Activated CD4-positive, alpha-beta T cell treated with anti-CD3 and anti-CD28 coated beads for 1 hour (primary cell): ENCODE measurements at regions not wholly inside any gene's neighbourhood (a gene's known extent, or its start where the extent isn't known, plus 50 kb on each side); places are given as distances from the start of the nearest gene placed in this dataset.
"Not testable (repeated sequence)": the region's sequence is repeated elsewhere in the genome, so short reads cannot be mapped to it uniquely, and the experiment has no call there.

Experiments used
- DNase-seq: peaks from one replicate; pipeline ENCODE4 v3.0.0-alpha.2; 2020

DNA sequence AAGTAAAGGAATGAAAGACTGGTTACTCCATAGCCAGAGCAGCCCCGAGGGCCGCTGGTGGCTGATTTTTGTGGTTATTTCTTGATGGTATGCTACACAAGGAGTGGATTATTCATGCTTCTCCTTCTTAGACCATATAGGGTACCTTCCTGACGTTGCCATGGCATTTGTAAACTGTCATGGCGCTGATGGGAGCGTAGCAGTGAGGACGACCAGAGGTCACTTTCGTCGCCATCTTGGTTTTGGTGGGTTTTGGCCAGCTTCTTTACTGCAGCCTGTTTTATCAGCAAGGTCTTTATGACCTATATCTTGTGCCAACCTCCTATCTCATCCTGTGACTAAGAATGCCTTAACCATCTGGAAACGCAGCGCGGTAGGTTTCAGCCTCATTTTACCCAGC, 1187.6 kb upstream of the AUTS2 start:
- not testable (repeated sequence) for DNase-seq

DNA sequence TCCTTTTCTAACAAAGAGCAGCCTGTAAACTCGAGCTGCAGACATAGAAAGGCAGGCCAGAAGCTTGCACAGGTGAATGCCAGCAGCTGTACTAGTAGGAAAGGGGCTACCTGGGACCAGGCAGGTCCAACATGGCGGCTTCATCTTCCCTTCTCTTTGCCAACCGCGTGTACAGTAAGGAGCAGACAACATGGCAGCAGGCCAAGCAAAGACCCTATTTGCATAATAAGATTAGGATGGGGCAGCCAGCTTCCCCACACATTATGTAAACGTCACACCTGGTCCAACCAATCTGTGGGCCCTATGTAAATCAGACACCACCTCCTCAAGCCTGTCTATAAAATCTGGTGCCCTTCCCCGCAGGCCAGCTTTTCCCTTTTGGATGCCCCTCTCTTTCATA, 1186.5 kb upstream of the AUTS2 start:
- no peak for DNase-seq

DNA sequence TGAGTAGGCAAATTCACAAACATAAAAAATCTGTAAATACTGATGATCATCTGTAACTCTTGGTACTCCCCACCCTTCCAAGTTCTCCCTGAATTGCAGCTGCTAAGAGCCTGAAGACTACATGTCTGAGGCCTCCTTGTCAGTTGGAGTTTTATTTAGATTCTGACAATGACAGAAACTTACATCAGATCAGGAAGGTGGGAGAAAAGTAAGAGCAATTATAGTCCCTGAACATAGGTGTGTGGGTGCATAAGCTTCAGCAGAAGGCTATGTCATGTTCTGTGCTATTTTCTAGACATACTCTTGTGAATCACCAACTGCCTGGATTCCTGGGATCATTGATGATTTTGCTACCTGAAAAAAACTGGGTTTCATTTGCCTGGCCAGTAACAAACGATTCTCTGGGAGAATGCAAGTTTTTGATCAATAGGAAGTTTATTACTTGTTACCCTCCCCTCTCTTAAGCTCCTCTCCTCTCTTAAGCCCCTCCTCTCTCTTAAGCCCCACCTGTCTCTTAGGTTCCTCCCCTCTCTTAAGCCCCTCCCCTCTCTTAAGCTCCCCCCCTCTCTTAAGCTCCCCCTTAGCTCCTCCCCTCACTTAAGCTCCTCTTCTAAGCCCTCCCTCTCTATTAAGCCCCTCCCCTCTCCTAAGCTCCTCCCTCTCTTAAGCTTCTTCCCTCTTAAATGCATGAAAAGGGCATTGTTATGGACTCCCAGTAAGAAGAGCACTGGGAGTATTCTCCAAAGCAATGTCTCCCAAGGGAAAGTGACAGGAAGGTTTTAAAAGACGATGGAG, 1183.4 kb upstream of the AUTS2 start:
- DNase-seq = no peak

DNA sequence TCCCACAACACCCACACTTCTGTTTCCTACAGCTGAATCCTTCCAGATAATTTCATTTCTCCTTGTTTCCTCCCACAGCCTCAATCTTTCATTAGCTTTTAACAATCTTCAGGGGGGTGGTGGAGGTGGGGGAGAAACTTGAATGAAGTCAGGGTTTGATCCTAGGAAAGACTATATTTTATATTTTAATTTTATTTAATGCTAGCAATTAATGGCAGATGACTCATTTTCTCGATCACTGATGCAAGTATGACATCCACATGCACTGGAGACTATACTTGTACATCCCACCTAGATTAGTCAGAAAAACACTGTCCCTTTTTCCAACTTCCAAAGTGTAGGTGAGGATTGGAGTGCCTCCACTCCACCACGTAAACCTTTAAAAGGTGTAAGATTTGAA, 1181.3 kb upstream of the AUTS2 start:
- DNase-seq = no peak

DNA sequence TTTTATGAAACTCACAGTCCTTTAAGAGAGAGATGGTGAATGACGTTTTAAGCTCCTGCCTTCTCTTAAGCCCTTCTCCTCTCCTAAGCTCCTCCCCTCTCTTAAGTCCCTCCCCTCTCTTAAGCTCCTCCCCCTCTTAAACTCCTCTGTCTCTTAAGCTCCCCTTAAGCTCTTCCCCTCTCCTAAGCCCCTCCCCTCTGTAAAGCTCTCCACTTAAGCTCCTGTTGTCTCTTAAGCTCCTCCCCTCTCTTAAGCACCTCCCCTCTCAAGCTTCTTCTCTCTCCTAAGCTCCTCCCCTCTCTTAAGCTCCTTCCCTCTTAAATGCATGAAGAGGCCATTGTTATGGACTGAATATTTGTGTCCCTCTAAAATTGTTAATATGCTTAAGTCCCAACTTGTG, 1180.6 kb upstream of the AUTS2 start:
- no peak for DNase-seq

DNA sequence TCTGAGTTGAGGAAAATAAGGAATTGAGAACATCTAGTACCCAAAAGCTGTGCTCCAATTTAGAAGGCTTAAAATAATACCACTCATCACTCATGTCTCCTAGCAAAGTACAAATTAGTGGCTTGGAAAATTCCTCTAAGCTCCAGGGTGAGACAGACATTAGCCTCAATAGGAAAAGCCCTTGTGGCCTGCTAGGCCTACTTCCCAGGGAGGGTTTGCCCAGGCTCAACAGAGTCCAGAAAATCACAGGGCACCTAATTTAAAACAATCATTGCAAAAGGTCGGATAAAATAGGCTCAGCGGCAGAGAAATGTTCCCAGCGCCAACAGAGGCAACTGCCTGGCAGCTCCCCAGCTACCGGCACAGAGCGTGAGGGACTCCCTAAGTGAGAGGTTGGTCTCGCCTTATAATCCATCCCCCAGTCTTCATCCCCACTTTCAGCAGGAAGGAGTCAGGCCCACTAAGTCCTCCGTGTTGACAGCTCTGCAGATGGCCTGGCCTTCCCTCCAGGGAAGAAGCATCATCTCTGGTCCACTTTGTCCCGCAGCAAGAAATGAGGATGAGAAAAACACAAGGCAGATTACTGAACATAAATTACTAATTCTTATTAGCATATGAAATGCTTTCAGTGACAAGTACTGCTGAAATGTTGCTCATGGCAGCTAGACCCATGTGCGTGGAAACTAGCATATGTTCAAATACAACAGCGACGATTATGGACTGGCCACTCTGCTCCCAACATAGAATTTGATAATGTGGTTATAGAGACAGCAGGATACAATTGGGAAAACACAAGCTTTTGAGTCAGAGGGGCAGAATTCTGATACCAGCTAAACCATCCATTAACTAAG, 1177.7 kb upstream of the AUTS2 start:
- no peak for DNase-seq

DNA sequence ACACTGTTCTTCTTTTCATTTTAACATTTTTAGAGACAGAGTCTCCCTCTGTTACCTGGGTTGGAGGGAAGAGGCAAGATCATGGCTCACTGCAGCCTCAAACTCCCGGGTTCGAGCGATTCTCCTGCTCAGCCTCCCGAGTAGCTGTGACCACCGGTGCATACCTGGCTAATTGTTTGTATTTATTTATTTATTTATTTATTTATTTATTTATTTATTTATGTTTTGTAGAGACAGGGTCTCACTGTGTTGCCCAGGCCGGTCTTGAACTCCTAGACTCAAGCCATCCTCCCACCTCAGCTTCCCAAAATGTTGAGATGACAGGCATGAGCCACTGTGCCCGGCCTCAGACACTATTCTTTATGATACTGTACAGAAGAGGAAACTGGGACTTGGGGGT, 1176.6 kb upstream of the AUTS2 start:
- no peak for DNase-seq

DNA sequence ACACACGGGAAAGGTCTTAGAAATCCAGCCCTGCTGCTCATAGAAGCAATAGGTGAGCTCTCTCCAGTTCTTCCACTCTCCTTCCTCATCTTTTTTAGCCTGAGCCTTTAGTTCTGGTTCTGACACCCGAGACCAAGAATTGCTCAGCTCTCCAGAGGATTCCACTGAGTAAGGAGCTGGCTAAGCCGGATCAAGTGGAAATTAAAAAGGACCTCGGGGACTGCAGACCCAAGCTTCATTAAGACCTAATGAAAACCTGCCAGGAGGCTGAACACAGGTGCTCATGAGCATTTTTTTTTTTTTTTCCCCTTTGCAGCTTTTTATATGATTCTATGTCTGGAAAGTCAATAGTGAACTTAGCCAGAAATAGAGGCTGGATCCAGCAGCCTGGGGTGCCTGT, 1176.0 kb upstream of the AUTS2 start:
- no peak for DNase-seq

DNA sequence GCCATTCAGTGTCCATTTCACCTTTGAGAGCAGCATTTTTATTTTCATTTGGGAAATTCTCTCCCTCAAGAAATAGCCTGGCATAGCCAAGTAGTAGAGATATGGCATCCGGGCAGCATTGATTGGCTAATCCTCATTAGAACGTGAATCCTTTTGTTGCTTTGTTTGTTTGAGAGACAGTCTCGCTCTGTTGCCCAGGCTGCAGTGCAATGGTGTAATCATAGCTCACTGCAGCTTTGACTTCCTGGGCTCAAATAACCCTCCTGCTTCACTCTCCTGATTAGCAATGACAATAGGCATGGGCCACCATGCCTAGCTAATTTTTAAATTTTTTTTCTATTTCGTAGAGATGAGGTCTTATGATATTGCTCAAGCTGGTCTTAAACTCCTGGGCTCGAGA, 1174.9 kb upstream of the AUTS2 start:
- DNase-seq = no peak

DNA sequence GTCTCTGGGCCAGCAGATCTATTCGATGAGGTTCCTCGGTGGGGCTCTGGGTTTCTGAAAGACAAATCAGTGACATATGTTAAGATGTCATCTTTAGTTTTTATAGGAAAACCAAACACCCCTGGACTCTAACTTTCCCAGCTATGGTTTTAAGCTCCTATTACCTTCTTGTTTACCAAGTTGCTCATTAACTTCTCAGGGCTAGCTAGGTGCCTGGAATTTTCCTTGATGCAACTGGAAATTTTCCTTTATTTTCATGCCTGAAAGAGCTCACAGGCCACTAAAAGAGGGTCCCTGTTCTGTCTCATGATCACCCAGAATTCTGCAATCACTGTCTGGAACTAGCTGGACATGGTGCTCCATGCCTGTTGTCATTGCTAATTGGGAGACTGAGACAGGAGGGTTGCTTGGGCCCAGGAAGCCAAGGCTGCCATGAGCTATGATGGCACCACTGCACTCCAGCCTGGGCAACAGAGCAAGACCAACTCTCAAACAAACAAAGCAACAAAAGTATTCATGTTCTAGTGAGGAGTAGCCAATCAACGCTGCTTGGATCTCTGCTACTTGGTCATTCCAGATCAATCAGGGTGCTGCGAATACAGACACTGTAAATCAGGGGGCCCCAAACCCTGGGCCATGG, 1173.5 kb upstream of the AUTS2 start:
- DNase-seq = no peak

DNA sequence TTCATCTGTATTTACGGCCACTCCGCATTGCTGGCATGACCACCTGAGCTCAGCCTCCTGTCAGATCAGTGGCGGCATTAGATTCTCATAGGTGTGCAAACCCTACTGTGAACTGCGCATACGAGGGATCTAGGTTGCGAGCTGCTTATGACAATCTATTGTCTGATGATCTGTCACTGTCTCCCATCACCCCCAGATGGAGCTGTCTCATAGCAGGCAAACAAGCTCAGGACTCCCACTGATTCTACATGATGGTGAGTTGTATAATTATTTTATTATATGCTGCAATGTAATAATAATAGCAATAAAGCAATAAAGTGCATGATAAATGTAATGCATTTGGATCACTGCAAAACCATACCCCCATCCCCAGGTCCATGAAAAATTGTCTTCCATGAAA, 1172.9 kb upstream of the AUTS2 start:
- no peak for DNase-seq

DNA sequence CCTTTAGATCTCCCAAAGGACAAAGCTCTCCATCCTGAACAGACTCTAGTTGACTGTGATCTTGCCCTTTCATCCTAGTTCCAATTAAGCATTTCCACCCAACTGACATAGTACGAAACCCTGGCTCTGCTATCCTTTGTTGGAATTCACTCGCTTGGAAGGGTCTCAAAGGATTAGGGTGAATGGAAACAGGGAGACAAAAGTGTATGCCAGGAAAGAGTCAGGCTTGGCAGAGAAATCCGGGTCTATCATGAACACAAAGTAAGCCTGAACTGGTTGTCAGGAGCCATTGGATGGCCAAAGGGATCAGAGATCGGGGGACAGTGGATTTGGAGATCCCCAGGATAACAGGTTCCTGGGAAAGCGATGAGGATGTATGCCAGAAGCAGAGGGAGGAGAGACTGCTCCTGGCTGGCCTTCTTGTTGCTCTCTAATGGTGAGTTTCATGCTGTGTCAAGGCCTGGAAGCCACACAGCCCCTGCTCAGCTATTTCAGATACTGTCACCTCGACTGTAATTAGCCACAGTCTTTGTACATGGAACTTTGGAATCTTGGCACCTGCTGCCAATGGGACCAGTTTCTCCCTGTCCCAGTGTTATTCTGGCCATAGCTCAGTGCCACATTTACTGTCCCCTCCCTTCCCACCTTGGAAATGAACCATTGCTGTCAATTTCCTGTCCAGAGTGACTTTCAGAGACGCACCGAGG, 1168.7 kb upstream of the AUTS2 start:
- DNase-seq = no peak

DNA sequence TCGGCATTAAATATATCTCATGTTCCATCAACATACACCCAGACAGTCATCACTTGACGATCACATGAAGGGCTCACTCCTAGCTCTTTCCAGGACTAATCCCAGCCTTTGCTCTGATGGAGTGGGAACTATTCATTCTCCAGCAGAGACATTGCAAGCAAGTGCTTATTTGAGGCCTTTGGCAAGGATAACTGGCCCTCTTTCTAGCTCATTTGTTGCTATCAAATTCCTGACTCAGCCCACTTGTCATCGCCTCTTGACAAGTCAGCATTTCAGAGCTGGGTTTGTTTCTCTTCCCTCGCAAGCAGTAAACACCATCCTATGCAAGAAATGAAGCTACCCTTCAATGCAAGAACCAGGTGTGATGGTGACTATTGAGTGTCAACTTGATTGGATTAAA, 1165.7 kb upstream of the AUTS2 start:
- DNase-seq = no peak

DNA sequence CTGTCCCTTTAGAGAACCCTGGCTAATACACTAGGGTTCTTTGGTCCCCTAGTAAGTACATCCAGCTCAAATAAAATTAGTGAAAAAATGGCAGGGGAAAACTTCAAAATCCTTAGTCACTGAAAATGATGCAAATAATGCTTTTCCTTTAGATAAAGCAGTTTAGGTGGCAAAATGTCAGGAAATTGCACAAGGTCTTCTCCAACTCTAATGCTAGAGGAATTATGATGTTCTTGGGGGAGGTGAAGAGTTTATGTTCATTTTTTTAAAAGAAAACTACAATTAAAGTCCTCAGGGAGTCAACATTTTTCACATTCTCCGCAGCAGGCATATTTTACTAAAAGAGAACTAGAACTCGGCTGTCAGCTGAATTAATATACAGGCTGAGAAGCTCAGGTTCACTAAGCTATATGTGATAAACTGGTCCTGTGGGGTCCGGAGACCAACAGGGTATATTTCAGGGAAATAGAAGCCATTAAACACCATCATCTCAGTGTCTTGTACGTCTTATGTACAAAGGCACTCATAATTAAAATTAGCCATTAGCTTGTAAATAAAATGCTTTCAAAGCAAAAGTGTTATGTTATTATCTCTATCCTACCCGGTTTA, 1164.7 kb upstream of the AUTS2 start:
- no peak for DNase-seq

DNA sequence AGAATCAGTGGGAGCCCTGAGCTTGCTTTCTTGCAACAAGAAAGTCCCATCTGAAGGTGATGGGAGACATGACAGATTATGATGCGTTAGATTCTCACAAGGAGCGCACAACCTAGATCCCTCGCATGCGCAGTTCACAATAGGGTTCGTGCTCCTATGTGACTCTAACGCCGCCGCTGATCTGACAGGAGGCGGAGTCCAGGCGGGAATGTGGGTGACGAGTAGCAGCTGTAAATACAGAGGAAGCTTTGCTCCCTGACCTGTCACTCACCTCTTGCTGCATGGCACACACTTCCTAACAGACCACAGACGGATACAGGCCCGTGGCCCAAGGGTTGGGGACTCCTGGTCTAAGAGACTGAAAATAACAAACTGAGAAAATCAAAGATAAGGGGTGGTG, 1163.4 kb upstream of the AUTS2 start:
- DNase-seq = no peak

DNA sequence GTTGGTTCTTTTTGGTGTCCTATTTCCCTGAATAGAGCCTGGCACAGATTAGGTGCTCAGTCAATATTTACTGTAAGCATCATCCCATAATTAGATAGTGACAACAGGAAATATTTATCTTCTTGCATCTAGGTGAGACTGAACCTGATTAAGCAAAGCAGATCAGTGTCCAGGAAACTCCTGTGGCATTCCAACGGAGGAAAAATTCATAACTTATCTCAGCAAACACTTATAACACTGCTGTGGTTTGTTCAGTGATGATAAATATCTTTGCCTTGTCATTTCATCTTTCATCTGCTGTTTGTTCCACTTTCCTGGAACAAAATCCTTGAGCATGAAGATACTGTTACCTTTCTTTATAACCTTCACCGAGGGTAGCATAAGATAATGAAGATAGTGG, 1160.3 kb upstream of the AUTS2 start:
- DNase-seq = no peak

DNA sequence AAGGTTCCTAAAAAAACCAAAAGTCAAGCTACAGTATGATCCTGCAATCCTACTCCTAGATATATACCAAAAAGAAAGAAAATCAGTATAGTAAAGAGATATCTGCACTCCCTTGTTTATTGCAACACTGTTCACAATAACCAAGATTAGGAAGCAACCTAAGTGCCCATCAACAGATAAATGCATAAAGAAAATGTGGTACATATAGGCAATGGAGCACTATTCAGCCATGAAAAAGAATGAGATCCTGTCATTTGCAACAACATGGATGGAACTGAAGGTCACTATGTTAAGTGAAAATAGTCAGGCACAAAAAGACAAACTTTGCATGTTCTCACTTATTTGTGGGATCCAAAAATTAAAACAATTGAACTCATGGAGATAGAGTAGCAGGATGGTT, 1159.5 kb upstream of the AUTS2 start:
- no peak for DNase-seq

DNA sequence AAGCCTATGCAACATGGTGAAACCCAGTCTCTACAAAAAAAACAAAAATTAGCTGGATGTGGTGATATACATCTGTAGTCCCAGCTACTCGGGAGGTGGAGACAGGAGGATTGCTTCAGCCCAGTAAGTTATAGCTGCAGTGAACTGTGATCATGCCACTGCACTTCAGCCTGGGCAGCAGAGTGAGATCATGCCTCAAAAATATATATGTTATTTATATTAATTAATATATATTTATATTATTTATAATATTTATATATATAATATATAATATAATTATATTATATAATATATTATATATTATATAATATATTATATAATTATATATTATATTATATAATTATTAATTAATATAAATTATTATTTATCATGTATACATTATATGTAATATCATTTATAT, 1158.4 kb upstream of the AUTS2 start:
- DNase-seq = no peak

DNA sequence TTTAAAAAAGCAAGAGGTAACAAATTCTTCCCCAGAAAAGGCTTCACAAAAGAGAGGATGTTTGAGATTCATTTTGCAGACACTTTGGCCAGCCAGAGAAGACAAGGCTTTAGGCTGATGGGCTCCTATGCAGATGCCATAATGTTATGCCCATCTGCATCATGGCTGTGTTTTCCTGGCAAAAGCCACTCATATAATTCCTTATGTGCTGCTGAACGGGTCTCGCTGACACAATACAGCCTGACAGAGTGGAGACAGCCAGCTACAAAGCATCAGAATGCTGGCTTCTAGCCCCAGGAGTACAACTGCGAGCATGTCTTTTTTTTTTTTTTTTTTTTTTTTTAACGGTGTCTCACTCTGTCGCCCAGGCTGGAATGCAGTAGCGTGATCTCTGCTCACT, 1157.4 kb upstream of the AUTS2 start:
- DNase-seq = no peak

DNA sequence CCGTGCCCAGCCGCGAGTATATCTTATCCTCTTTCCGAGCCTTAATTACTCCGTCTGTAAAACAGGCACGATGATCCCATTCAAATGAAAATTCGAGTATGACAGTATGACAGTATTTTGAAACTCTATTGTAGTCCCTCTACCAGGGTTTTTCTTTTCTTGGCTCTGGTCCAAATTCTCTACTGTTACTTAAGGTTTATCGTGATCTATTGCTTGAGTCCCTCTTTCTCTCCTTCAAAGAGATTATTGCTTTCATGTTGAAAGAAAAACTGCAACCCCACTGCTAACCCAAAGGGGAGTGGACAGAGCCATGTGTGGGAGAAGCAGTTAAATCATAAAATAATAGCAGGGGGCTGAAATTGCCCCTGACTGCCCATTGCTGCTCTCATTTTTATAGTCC, 1156.6 kb upstream of the AUTS2 start:
- no peak for DNase-seq

DNA sequence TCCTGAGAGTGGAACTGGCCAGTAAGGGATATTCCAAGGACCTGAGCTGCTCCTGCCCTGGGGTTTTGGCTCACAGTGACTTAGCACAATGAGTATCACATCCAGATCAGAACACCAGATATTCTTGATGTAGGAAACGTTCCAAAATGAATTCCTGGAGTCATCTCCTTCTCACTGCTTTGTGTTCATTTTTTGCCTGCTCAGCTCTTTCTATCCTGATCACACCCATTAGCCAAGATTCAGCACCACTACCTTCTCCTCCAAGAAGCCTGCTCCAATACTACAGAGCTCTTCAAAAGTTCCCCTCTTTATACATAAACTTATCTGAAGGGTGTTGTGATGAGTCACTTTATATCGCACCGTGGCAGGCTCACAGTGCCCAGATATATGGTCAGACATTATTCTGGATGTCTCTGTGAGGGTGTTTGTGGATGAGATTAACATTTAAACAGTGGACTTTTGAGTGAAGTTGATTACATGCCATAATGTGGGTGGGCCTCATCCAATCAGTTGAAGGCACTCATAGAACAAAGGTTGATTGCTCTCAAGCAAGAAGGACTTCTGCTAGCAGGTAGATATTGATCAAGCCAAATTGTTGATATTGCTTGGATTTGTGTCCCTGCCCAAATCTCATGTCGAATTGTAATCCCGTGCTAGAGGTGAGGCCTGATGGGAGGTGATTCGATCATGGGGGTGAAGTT, 1155.2 kb upstream of the AUTS2 start:
- no peak for DNase-seq

DNA sequence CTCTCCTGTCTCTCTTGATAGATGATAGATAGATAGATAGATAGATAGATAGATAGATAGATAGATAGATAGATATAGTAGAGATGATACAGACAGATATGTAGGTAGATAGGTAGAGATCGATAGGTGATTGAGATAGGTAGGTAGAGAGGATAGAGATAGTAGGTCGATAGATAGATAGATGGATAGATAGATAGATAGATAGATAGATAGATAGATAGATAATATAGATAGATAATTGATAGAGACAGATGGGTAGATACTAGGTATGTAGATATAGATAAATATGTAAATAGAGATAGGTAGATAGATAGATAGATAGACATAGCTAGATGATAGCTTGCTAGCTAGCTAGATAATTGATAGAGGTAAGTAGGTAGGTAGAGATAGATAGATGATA, 1154.2 kb upstream of the AUTS2 start:
- DNase-seq = no peak
